ENCODE measurements at regions not wholly inside any gene's neighbourhood (a gene's known extent, or its start where the extent isn't known, plus 50 kb on each side); places are given as distances from the start of the nearest gene placed in this dataset.

- Histone ChIP-seq H3K27ac (ENCODE audit: low read depth, low read length) (no peak overlapping the region), H3K4me3 (ENCODE audit: low read length) (no peak overlapping the region), H3K27me3 (ENCODE audit: control insufficient read depth, insufficient read depth, low read length) (peaks cover 2% of the 10 kb centered on the region), H3K4me1 (ENCODE audit: control insufficient read depth, insufficient read depth, low read length) (no peaks in the 10 kb centered on the region), H3K36me3 (ENCODE audit: control insufficient read depth, insufficient read depth, low read length) (no peaks in the 10 kb centered on the region), H3K9ac (ENCODE audit: low read length) (no peak overlapping the region)
Measured at GRCh38 chr3:23667536-23668429, 138.0 kb upstream of the UBE2E1 start.

GRCh38 chr3:23668430-23668904 lies 137.3 kb upstream of the UBE2E1 start:
- Histone ChIP-seq H3K27me3 (ENCODE audit: control insufficient read depth, insufficient read depth, low read length) (peaks cover 2% of the 10 kb centered on the region), H3K9ac (ENCODE audit: low read length) (no peak overlapping the region), H3K4me3 (ENCODE audit: low read length) (no peak overlapping the region), H3K27ac (ENCODE audit: low read depth, low read length) (no peak overlapping the region), H3K4me1 (ENCODE audit: control insufficient read depth, insufficient read depth, low read length) (no peaks in the 10 kb centered on the region), H3K36me3 (ENCODE audit: control insufficient read depth, insufficient read depth, low read length) (no peaks in the 10 kb centered on the region)

DNA sequence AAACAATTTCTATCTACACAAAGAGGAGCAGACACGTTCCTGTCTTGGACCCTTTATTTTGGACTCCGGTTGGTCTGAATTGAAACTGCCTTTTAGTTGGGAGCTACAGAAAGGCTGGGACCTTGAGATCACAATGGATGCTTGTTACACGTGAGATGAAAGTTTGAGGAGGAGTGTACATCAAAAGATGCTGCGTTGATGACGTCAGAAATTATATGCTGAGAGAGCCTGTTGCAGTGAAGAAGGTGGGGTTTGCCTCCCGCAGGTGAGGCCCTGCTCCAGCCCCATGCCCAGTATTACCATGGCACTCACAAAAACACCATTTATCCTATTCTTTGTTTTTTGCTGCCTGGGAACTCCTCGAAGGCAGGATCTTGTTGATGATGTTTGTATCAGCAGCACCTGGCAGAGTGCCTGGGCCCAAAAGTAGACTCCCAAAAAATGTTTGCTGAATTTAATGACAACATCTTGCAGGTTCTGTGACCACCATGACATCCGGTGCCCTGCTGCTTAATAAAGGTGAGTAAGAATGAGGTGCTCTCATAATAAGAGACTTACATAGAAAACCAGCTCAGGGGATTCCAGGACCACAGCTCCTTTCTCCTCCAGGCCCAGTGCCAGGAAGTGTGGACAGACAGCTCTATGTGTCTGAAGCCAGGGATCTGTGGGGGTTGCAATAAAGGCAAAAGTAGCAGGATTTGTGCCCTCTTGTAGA lies 136.1 kb upstream of the UBE2E1 start:
- Histone ChIP-seq H3K27me3 (ENCODE audit: control insufficient read depth, insufficient read depth, low read length) (peaks cover 2% of the 10 kb centered on the region), H3K4me3 (ENCODE audit: low read length) (no peak overlapping the region), H3K9ac (ENCODE audit: low read length) (no peak overlapping the region), H3K27ac (ENCODE audit: low read depth, low read length) (no peak overlapping the region), H3K4me1 (ENCODE audit: control insufficient read depth, insufficient read depth, low read length) (no peaks in the 10 kb centered on the region), H3K36me3 (ENCODE audit: control insufficient read depth, insufficient read depth, low read length) (no peaks in the 10 kb centered on the region)

DNA sequence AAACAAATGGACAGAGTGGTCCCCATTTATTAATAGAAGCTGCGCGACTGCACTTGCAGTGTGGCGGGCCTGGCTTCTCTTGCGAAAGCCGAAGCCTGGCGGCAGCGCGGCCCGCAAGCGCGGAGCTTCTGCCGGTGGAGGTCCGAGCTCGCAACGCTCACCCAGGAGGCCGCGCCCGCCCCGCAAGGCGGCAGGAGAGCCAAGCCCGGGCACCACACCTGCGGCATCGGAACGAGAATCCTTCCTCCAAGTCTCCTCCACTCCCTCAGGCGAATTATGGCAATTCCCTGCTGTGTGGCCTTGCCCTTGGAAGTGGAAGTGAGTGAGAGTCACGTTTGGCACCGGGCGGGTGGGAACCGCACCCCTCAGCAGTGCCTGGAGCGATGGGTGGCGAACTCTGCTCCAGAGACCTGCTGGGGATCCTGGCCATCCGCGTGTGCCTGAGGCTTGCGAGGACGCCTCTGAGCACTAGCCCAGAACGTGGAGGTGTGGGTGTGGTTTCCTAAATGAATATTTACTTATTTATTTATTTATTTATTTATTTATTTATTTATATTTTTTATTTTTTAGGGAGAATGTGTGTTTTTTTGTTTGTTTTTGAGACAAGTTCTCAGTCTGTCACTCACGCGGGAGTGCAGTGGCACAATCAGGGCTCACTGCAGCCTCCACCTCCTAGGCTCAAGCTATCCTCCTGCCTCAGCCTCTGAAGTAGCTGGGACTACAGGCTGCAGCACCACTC lies 133.7 kb upstream of the UBE2E1 start:
- H3K36me3 ChIP-seq (ENCODE audit: control insufficient read depth, insufficient read depth, low read length): no peaks in the 10 kb centered on the region
- H3K9ac ChIP-seq (ENCODE audit: low read length): no peak overlapping the region
- peaks cover 2% of the 10 kb centered on the region for H3K27me3 ChIP-seq (ENCODE audit: control insufficient read depth, insufficient read depth, low read length)

DNA sequence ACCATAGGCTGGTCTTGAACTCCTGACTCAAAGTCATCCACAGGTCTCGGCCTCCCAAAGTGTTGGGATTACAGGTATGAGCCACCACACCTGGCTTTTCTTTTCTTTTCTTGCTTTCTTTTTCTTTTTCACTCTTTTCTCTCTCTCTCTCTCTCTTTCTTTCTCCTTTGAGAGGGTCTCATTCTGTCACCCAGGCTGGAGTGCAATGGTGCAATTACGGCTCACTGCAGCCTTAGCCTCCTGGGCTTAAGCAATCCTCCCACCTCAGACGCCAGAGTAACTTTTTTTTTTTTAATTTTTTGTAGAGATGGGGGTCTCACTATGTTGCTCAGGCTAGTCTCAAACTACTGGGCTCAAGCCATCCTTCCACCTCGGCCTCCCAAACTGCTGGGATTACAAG lies 133.1 kb upstream of the UBE2E1 start:
- Histone ChIP-seq H3K36me3 (ENCODE audit: control insufficient read depth, insufficient read depth, low read length) (no peaks in the 10 kb centered on the region), H3K27me3 (ENCODE audit: control insufficient read depth, insufficient read depth, low read length) (peaks cover 2% of the 10 kb centered on the region), H3K4me3 (ENCODE audit: low read length) (no peak overlapping the region)

More for the DNA sequence above, 133.7 kb upstream of the UBE2E1 start:
- Histone ChIP-seq H3K4me3 (ENCODE audit: low read length) (peak overlapping the region; percentile 55), H3K27ac (ENCODE audit: low read depth, low read length) (no peak overlapping the region), H3K4me1 (ENCODE audit: control insufficient read depth, insufficient read depth, low read length) (no peaks in the 10 kb centered on the region)

DNA sequence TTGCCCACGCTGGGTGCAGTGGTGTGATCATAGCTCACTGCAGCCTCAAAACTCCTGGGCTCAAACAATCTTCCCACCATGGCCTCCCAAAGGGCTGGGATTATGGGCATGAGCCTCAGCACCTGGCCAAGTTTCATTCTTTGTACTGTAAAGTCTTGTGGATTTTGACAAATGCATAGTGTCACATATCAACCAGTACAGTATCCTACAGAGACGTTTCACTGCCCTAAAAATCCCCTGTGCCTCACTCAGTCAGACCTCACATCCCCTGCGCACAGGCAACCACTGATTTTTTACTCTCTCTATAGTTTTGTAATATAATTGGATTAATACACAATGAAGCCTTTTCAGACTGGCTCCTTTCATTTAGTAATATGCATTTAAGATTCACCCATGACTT lies 130.7 kb upstream of the UBE2E1 start:
- H3K27ac ChIP-seq (ENCODE audit: low read depth, low read length): no peak overlapping the region
- H3K4me3 ChIP-seq (ENCODE audit: low read length): no peak overlapping the region
- H3K4me1 ChIP-seq (ENCODE audit: control insufficient read depth, insufficient read depth, low read length): no peaks in the 10 kb centered on the region
- H3K9ac ChIP-seq (ENCODE audit: low read length): no peak overlapping the region
- peaks cover 2% of the 10 kb centered on the region for H3K27me3 ChIP-seq (ENCODE audit: control insufficient read depth, insufficient read depth, low read length)
- H3K36me3 ChIP-seq (ENCODE audit: control insufficient read depth, insufficient read depth, low read length): no peaks in the 10 kb centered on the region

More for the DNA sequence above, 133.1 kb upstream of the UBE2E1 start:
- Histone ChIP-seq H3K4me1 (ENCODE audit: control insufficient read depth, insufficient read depth, low read length) (no peaks in the 10 kb centered on the region), H3K27ac (ENCODE audit: low read depth, low read length) (no peak overlapping the region), H3K9ac (ENCODE audit: low read length) (no peak overlapping the region)

- H3K4me1 ChIP-seq (ENCODE audit: control insufficient read depth, insufficient read depth, low read length): no peaks in the 10 kb centered on the region
- no peak overlapping the region for H3K4me3 ChIP-seq (ENCODE audit: low read length)
- no peak overlapping the region for H3K27ac ChIP-seq (ENCODE audit: low read depth, low read length)
- no peak overlapping the region for H3K9ac ChIP-seq (ENCODE audit: low read length)
- no peaks in the 10 kb centered on the region for H3K36me3 ChIP-seq (ENCODE audit: control insufficient read depth, insufficient read depth, low read length)
- peaks cover 2% of the 10 kb centered on the region for H3K27me3 ChIP-seq (ENCODE audit: control insufficient read depth, insufficient read depth, low read length)
Measured at GRCh38 chr3:23676093-23676492, 129.7 kb upstream of the UBE2E1 start.

DNA sequence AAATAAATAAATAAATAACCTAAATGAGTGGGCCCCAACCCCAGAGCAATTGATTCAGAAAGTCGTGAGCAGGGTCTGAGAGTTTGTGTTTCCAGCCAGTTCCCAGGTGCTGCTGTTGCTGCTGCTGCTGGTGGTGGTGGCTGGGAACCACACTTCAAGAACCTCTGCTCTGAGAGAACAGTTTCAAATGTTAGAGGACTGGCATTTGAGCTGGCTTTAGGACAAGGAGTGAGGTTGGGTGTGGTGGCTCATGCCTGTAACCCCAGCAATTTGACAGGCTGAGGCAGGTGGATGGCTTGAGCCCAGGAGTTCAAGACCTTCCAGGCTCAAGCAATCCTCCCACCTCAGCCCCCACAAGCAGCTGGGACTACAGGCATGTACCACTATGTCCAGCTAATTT lies 123.1 kb upstream of the UBE2E1 start:
- no peak overlapping the region for H3K27ac ChIP-seq (ENCODE audit: low read depth, low read length)
- no peaks in the 10 kb centered on the region for H3K36me3 ChIP-seq (ENCODE audit: control insufficient read depth, insufficient read depth, low read length)
- H3K9ac ChIP-seq (ENCODE audit: low read length): no peak overlapping the region

GRCh38 chr3:23685541-23686258 lies 120.1 kb upstream of the UBE2E1 start:
- H3K27me3 ChIP-seq (ENCODE audit: control insufficient read depth, insufficient read depth, low read length): no peaks in the 10 kb centered on the region
- H3K4me3 ChIP-seq (ENCODE audit: low read length): no peak overlapping the region
- peaks cover 3% of the 10 kb centered on the region for H3K4me1 ChIP-seq (ENCODE audit: control insufficient read depth, insufficient read depth, low read length)
- H3K36me3 ChIP-seq (ENCODE audit: control insufficient read depth, insufficient read depth, low read length): no peaks in the 10 kb centered on the region
- no peak overlapping the region for H3K9ac ChIP-seq (ENCODE audit: low read length)
- H3K27ac ChIP-seq (ENCODE audit: low read depth, low read length): peak overlapping the region; percentile 43

More for the DNA sequence above, 123.1 kb upstream of the UBE2E1 start:
- Histone ChIP-seq H3K27me3 (ENCODE audit: control insufficient read depth, insufficient read depth, low read length) (no peaks in the 10 kb centered on the region), H3K4me1 (ENCODE audit: control insufficient read depth, insufficient read depth, low read length) (peaks cover 3% of the 10 kb centered on the region), H3K4me3 (ENCODE audit: low read length) (no peak overlapping the region)

DNA sequence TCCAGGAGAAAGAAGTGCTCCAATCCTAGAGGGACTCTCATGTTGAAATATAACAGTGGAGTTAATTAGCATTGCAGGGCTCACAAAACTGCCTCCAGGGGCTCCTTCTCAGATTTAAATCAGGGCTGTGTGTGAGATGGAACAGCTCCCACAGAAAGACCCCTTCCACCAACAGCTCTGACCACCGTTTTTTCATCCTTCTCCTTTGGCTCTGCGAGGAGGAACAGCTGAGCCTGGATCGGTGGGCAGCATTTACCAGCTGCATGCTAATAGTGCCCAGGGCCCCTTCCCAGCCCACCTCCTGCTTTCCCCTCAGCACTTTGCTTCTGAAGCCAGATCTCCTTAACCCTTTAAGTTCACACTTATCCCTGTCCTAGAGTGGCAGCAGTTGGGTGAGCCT lies 119.2 kb upstream of the UBE2E1 start:
- H3K27ac ChIP-seq (ENCODE audit: low read depth, low read length): no peak overlapping the region
- no peak overlapping the region for H3K4me3 ChIP-seq (ENCODE audit: low read length)
- H3K36me3 ChIP-seq (ENCODE audit: control insufficient read depth, insufficient read depth, low read length): no peaks in the 10 kb centered on the region
- H3K4me1 ChIP-seq (ENCODE audit: control insufficient read depth, insufficient read depth, low read length): peaks cover 3% of the 10 kb centered on the region
- no peaks in the 10 kb centered on the region for H3K27me3 ChIP-seq (ENCODE audit: control insufficient read depth, insufficient read depth, low read length)
- no peak overlapping the region for H3K9ac ChIP-seq (ENCODE audit: low read length)

- Histone ChIP-seq H3K36me3 (ENCODE audit: control insufficient read depth, insufficient read depth, low read length) (no peaks in the 10 kb centered on the region), H3K4me3 (ENCODE audit: low read length) (no peak overlapping the region), H3K27me3 (ENCODE audit: control insufficient read depth, insufficient read depth, low read length) (no peaks in the 10 kb centered on the region), H3K27ac (ENCODE audit: low read depth, low read length) (no peak overlapping the region), H3K4me1 (ENCODE audit: control insufficient read depth, insufficient read depth, low read length) (no peaks in the 10 kb centered on the region), H3K9ac (ENCODE audit: low read length) (no peak overlapping the region)
Measured at GRCh38 chr3:23691357-23691895, 114.3 kb upstream of the UBE2E1 start.
